ENCODE measurements at regions not wholly inside any gene's neighbourhood (a gene's known extent, or its start where the extent isn't known, plus 50 kb on each side); places are given as distances from the start of the nearest gene placed in this dataset.
"Not testable (repeated sequence)": the region's sequence is repeated elsewhere in the genome, so short reads cannot be mapped to it uniquely, and the experiment has no call there.

DNA sequence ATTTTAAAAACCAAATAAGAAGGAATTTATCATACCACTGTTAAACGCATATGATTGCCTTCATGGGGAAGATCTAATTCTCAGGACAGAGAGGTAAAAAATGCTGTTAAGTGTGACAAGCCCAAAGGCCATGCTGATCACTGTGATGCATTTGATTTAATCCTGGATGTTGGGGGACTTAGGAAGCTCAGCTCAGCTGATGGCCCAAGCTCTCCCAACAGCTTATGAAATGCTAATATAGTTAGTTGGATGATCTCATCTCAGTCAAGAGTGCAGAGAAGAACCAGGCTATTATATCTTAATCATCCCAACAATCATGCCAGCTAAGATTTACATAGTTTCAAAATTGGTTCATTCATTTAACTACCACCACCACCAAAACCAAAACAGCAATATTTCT is 340.0 kb downstream of the IL20RB start:
- no peak for DNase-seq (ENCODE audit: low read depth)

GRCh38 chr3:137300703-137301102 is 342.9 kb downstream of the IL20RB start:
- no peak for DNase-seq (ENCODE audit: low read depth)

DNA sequence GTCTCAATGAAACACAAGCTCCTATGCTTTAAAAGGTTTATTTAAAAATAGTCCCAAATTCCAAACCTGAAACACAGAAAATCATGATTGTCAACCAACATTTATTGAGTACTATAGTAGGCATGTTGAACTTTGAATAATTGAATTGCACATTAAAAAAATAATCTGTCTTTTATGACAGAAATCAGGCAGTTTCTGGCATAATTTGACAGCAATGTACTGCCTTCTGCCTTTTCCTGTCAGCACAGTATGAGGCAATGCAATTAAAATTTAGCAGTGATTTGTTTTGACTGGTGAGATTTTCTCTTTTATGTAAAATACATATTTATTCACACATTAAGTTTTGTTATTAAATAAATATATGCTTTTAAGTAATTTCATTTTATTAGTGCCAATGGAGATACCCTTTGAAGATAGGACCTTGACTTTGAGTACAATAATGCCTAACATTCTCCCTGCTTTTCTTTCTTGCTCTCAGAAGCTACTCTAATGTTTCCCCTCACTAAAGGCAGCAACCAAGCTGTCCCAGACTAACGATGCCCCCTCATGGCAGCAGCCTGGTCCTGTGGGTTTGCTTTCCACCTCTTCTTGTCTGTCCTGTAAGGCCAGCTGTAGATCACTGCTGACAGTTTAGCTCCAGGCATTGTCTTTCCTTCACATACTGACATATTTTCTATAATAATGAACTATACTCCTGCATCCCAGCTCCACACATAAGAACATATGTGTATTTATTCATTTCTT is 346.7 kb downstream of the IL20RB start:
- DNase-seq (ENCODE audit: low read depth): no peak

DNA sequence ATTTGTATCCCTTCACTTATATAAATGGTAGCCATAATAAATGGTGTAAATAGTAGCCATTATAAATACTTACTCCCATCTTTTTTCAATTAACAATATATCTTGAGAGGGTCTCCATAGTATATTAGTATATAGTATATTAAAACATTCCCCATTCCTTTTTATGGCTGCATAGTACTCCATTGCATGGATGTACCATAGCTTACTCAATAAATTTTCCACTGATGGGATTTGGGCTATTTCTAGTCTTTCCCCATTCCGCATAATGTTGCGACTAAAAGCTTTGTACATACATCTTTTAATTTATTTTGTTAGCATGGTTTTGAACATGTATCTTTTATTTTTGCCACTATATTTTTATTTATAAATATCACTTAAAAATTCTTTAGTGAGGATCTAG is 366.3 kb downstream of the IL20RB start:
- DNase-seq (ENCODE audit: low read depth): no peak

DNA sequence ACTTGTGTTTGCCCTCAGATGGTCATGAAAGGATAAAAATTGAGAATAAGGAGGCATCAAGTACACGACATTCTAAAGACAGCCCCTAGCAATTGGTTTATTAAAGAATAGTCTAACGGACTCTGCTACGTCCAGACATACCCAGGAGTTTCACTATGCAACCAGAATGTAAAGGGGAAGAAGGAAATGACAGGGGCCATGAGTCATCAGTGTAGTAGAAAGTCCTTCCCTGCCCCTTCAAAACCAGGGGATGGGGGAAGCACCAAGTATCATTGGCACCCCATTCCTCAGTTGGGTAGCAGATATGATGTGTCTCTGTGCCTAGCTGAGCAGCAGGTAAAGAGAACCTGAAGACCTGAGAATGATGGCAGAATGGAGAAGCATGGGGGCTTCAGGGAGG is 367.4 kb downstream of the IL20RB start:
- no peak for DNase-seq (ENCODE audit: low read depth)

- DNase-seq (ENCODE audit: low read depth): no peak
Observed at GRCh38 chr3:137325934-137326333, 368.2 kb downstream of the IL20RB start.

- no peak for DNase-seq (ENCODE audit: low read depth)
Observed at GRCh38 chr3:137329594-137329993, 371.8 kb downstream of the IL20RB start.

- DNase-seq (ENCODE audit: low read depth): no peak
Observed at GRCh38 chr3:137330246-137330645, 372.5 kb downstream of the IL20RB start.

DNA sequence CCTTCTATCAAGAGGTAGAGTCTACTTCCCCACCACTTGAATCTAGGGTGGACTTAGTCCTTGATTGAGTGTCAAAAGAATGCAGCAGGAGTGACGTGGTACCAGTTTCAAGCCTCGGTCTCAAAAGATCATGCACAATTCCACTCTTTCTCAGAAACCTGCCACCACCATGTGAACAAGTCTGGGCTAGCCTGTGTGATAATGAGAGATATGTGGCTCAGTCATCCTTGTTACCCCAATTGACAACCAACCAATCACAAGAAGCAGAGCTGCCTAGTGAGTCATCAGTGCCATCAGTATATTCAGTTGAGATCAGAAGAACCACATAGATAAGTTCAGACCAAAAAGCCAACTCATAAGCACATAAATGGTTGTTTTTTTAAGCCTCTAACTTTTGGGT is 374.5 kb downstream of the IL20RB start:
- no peak for DNase-seq (ENCODE audit: low read depth)

- DNase-seq (ENCODE audit: low read depth): no peak
Observed at GRCh38 chr3:137335478-137335877, 377.7 kb downstream of the IL20RB start.

- DNase-seq (ENCODE audit: low read depth): not testable (repeated sequence)
Observed at GRCh38 chr3:137338400-137338799, 380.6 kb downstream of the IL20RB start.

DNA sequence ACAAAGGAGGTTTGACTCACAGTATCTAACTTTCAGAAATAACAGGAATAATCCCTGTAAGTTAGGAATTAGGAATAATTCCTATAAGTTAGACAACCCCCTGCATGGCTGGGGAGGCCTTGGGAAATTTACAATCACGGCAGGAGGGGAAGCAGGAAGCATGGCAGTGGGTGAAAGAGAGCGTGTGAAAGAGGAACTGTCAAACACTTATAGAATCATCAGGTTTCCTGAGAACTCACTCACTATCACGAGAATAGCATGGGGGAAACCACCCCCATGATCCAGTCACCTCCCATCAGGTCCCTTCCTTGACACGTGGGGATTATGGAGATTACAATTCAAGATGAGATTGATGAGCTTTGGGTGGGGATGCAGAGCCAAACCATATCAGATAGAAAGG is 385.5 kb downstream of the IL20RB start:
- no peak for DNase-seq (ENCODE audit: low read depth)

- no peak for DNase-seq (ENCODE audit: low read depth)
Observed at GRCh38 chr3:137347132-137347531, 389.3 kb downstream of the IL20RB start.

DNA sequence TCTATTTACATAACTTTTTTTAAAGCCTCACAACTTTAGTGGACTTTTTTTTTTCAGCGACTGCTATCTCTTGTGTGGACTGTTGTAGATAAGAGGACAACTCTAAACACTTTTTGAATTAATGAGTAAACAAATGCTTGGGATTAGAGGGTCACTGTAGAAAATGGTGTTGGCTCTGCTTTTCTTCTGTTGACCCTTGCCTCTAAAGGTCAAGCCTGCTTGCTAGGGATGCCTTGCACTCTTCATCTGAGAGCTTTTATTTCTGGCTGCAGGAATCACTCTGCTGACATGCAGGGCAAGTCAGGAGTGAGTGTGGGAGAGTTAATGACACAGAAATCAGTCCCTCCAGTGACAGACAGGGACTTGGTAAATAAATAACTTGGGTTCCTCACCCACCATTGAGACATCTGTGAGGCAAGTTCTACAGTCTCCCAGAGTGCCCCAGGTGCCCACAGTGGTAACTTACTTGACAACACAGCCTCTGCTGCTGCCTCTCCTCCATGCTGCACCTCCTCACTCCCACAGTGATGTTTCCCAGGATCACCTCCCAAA is 390.1 kb downstream of the IL20RB start:
- DNase-seq (ENCODE audit: low read depth): no peak

- DNase-seq (ENCODE audit: low read depth): no peak
Observed at GRCh38 chr3:137348936-137349335, 391.2 kb downstream of the IL20RB start.

DNA sequence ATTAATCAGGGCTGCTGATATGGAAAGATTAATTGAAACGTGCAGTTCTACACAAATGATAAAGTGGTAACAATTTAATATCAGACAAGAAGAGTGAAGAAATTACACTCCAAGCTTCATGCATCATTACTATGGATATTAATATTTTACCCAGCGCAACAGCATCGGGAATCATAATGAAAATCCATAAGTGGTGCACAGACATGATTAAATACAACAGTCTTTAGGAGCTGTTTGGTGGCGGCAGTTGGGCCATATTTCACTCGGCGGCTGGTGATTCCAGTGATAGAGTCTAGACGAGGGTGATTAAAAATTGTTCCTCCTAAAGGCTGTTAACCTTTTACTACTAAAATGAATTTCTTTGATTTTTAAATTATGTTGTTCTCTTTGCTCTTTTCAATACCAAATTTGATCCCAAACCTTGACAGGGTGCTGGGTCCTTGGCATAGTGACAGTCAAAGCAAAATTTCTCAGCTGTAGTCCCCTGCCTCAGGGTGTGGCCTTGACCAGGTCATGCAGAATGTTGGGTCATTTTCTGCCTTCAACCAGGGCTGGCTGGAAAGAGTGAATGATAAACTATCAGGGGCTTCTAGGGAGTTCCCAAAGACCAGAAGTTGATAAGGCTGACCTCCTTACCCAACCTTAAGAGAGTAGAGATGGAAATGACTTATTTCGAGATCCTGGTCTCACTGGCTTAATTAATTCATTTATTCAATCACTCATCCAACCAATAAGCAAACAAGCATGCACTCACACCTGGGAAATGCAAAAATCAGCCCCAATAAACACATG is 392.0 kb downstream of the IL20RB start:
- no peak for DNase-seq (ENCODE audit: low read depth)

- DNase-seq (ENCODE audit: low read depth): no peak
Observed at GRCh38 chr3:137360531-137361201, 402.9 kb downstream of the IL20RB start.

GRCh38 chr3:137382005-137382594 is 382.0 kb upstream of the SOX14 start:
- no peak for DNase-seq (ENCODE audit: low read depth)

DNA sequence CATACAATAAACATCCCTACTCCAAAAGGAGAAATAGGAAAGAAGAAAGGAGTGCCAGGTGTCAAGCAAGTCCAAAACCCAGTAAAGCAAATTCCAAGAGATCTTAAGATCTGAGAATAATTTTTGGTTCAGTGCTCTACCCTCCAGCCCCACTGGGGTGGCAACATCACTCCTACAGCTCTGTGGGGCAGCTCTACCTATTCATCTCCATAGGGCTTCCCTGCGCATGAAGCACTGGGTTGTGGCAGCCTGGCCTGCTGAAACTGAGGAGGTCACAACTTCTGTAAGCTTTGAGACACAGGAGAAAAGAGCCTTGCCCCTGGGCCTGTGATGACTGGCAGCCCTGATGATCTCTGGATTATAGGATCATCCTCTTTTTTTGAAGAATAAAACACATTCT is 378.2 kb upstream of the SOX14 start:
- no peak for DNase-seq (ENCODE audit: low read depth)

DNA sequence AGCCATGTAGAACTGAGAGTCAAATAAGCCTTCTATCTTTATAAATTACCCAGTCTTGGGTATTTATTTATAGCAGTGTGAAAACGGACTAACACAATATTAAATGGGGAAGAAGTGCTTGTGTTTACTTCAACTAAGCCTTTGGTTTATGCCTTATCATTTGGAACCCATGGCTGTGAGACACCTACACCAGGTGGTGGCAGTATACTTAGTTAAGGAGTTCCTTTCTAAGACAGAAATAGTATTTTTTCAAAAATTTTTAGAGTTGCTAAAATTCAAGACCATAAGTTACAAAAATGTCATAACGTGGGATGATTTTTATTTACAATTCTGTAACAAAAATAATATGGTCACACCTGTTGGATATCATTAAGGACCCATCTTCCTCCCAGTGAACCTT is 354.5 kb upstream of the SOX14 start:
- DNase-seq (ENCODE audit: low read depth): no peak

DNA sequence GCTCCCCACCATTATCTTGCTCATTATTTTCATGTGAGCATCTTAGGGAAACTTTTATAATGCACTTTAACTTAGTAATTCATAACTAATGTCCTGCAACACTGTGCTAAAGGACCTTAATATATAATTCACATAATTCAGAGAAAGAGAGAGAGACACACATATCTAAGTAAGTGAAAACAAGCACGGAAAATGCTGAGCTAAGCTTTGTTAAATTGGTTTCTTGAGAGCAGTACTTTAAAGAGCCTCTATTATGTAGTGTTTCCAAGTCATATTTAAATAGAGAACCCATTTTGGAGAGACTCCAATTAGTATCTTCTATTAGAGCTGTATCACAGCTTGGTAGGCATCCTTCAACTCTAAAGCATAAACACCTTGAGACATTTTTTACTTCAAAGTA is 354.1 kb upstream of the SOX14 start:
- no peak for DNase-seq (ENCODE audit: low read depth)
